ENCODE measurements at regions not wholly inside any gene's neighbourhood (a gene's known extent, or its start where the extent isn't known, plus 50 kb on each side); places are given as distances from the start of the nearest gene placed in this dataset.
"Not testable (repeated sequence)": the region's sequence is repeated elsewhere in the genome, so short reads cannot be mapped to it uniquely, and the experiment has no call there.

DNA sequence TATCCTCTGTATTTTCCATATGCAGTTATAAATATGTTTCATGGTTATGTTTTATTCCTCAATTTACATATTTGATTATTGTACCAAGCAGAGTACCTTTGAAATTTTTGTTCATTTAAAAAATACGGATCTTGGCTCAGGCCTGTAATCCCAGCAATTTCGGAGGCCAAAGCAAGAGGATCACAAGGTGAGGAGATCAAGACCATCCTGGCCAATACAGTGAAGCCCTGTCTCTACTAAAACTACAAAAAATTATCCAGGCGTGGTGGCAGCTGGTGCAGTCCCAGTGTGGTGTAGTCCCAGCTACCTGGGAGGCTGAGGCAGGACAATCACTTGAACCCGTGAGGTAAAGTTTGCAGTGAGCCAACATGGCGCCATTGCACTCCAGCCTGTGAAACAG is 251.2 kb upstream of the TPTE start:
- FAIRE-seq; H3K36me3 ChIP-seq (ENCODE audit: control insufficient read depth, insufficient read depth, low read length); H3K27me3 ChIP-seq (ENCODE audit: control insufficient read depth, insufficient read depth, low read length); H3K4me3 ChIP-seq (ENCODE audit: low read depth, low read length): not testable (repeated sequence)
- DNase-seq (ENCODE audit: low read depth): peak; percentile 52

DNA sequence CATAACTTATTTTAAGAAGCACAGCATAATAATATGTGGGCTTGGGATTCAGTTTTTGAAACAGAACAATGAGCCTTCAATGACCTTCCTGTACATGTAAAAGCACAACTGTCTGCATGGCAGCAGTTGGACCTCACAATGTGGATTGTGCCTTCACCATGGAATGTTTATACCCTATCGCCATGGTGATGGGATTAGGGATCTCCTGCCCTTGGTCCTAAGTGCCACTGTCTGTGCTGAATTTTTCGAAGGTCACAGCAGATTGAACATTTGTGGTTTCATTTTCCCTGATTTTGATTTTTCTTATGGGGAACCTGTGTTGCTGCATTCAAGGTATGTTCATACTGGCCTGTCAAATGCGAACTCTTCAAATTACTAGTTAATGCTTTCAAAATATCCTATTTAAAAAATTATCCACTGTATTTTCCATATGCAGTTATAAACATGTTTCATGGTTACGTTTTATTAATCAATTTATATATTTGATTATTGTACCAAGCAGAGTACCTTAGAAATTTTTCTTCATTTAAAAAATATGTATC is 249.6 kb upstream of the TPTE start:
- H3K27me3 ChIP-seq (ENCODE audit: control insufficient read depth, insufficient read depth, low read length); H3K4me3 ChIP-seq (ENCODE audit: low read depth, low read length); H3K36me3 ChIP-seq (ENCODE audit: control insufficient read depth, insufficient read depth, low read length); DNase-seq (ENCODE audit: low read depth); FAIRE-seq: not testable (repeated sequence)

DNA sequence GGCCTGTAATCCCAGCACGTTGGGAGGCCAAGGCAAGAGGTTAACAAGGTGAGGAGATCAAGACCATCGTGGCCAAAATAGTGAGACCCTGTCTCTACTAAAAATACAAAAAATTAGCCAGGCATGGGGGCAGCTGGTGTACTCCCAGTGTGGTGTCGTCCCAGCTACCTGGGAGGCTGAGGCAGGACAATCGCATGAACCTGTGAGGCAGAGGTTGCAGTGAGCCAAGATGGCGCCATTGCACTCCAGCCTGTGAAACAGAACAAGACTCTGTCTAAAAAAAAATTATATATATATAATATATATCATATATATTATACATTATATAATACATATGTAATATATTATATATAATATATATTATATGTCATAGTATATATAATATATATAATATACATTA is 249.2 kb upstream of the TPTE start:
- H3K27me3 ChIP-seq (ENCODE audit: control insufficient read depth, insufficient read depth, low read length): no peaks in the 10 kb centered on the region
- H3K4me3 ChIP-seq (ENCODE audit: low read depth, low read length): no peak overlapping the region
- FAIRE-seq (no peak), DNase-seq (ENCODE audit: low read depth) (peak; percentile 34)
- H3K36me3 ChIP-seq (ENCODE audit: control insufficient read depth, insufficient read depth, low read length): no peaks in the 10 kb centered on the region
- TF ChIP-seq, protein P1, sequence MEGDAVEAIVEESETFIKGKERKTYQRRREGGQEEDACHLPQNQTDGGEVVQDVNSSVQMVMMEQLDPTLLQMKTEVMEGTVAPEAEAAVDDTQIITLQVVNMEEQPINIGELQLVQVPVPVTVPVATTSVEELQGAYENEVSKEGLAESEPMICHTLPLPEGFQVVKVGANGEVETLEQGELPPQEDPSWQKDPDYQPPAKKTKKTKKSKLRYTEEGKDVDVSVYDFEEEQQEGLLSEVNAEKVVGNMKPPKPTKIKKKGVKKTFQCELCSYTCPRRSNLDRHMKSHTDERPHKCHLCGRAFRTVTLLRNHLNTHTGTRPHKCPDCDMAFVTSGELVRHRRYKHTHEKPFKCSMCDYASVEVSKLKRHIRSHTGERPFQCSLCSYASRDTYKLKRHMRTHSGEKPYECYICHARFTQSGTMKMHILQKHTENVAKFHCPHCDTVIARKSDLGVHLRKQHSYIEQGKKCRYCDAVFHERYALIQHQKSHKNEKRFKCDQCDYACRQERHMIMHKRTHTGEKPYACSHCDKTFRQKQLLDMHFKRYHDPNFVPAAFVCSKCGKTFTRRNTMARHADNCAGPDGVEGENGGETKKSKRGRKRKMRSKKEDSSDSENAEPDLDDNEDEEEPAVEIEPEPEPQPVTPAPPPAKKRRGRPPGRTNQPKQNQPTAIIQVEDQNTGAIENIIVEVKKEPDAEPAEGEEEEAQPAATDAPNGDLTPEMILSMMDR (IDR thresholded peaks at IDR 0.05; ENCODE audit: insufficient read depth, low read length, severe bottlenecking): no peak

DNA sequence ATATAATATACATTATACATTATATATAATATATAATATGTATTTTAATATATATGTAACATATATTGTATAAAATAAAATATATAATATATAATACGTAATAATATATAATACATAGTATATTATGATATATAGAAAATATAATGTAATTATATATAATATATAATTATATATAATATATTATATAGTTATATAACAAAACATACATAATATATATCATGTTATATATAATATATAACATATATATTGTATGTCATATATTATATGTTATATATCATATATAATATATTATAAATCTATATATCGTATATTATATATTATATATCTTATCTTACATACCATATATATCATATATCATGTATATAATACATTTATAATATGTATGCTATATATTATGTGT is 248.2 kb upstream of the TPTE start:
- H3K27me3 ChIP-seq (ENCODE audit: control insufficient read depth, insufficient read depth, low read length): no peaks in the 10 kb centered on the region
- H3K36me3 ChIP-seq (ENCODE audit: control insufficient read depth, insufficient read depth, low read length): no peaks in the 10 kb centered on the region
- no peak overlapping the region for H3K4me3 ChIP-seq (ENCODE audit: low read depth, low read length)
- FAIRE-seq (no peak), DNase-seq (ENCODE audit: low read depth) (peak; percentile 66)
- TF ChIP-seq, protein P1 (IDR thresholded peaks at IDR 0.05; ENCODE audit: insufficient read depth, low read length, severe bottlenecking): no peak

DNA sequence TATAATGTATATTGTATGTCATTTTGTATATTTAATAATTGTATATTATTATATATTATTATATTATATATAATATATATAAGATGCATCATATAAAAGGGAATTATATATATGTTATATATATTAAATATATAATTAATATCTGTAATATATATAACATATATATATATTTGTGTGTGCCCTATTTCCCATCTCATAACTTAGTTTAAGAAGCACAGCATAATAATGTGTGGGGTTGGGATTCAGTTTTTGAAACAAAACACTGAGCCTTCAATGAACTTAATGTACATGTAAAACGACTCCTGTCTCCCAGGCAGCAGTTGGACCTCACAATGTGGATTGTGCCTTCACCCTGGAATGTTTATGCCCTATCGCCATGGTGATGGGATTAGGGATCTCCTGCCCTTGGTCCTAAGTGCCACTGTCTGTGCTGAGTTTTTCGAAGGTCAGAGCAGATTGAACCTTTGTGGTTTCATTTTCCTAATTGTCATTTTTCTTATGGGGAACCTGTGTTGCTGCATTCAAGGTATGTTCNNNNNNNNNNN is 247.5 kb upstream of the TPTE start:
- not testable (repeated sequence) for H3K27me3 ChIP-seq (ENCODE audit: control insufficient read depth, insufficient read depth, low read length); FAIRE-seq; H3K4me3 ChIP-seq (ENCODE audit: low read depth, low read length); H3K36me3 ChIP-seq (ENCODE audit: control insufficient read depth, insufficient read depth, low read length); DNase-seq (ENCODE audit: low read depth)
